ENCODE measurements at regions not wholly inside any gene's neighbourhood (a gene's known extent, or its start where the extent isn't known, plus 50 kb on each side); places are given as distances from the start of the nearest gene placed in this dataset.

DNA sequence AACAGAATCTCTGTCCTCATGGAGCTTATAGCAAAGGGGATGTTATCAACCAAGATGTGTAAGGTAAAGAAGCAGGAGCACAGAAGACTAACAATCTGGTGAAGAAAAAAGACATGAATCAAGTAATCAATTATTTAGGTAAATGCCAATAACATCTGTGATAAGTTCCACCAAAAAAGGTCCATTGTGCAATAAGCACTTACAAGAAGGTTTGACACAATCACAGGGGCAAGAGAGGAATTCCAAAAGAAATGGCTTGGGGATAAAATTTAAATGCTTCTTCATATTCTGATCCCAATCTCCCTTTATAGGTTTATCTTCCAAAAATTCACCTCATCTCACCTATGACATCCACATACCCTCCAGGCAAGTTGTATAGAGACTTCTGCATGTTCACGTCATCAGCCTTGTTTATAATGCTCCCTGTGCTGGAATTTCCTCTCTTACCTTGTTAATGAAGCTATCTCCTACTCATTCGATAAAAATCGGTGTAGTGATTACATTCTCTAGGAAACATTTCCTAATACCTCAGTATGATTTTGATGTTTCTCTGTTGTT is 53.6 kb upstream of the DPT start:
- WGBS, 2 experiments (ENCODE audit: insufficient coverage in 1 of 2, insufficient read length in 1 of 2): 95 to 100% methylated on average over 1 to 3 of the region's 3 CpGs

DNA sequence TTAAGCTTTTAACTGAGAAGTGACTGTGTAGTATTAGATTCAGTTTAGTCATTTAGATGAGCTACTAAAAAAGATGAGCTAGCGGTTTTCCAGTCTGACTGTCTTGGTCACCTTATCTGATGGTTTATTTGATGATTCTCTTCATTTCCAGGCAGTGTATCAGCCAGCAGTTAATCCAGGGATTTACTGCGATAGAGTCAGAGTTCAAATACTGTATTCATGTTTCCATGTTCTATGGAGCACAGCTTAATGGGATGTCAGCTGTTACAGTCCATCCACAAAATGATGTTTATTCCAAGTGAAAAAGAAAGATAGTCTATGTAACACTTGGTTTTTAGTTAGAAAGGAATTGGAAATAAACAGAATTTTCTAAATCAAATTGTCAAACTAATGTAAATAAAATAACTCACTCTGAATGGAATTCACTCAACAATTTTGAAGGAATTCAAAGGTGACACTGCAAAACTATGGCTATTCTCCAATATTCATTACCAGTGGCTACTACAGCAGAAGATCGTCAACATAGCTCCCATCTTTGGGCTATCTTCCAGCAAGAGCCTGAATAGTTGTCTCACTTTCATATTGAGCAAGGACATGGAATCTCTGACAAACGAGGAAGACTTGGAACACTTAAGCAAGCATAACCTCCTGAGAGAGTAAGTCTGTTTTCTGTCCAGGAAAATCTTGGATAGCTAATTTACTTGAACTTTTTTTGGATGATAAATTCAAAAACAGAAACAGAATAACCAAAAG is 54.6 kb upstream of the DPT start:
- Mint-ChIP-seq H3K9me3 (peaks cover 2% of the 10 kb centered on the region), H3K36me3 (ENCODE audit: low read depth) (no peaks in the 10 kb centered on the region), H3K4me3 (no peak overlapping the region), H3K4me1 (peaks cover 2% of the 10 kb centered on the region), H3K27ac (no peak overlapping the region), H3K27me3 (ENCODE audit: insufficient read depth) (peaks cover 5% of the 10 kb centered on the region)
- no peak overlapping the region for H3K9ac ChIP-seq (ENCODE audit: extremely low read depth, low read length, poor library complexity, severe bottlenecking)
- no peaks in the 10 kb centered on the region for H3K27me3 ChIP-seq (ENCODE audit: control insufficient read depth, insufficient read depth, low read length, poor library complexity, severe bottlenecking)
- TF ChIP-seq, protein P1, sequence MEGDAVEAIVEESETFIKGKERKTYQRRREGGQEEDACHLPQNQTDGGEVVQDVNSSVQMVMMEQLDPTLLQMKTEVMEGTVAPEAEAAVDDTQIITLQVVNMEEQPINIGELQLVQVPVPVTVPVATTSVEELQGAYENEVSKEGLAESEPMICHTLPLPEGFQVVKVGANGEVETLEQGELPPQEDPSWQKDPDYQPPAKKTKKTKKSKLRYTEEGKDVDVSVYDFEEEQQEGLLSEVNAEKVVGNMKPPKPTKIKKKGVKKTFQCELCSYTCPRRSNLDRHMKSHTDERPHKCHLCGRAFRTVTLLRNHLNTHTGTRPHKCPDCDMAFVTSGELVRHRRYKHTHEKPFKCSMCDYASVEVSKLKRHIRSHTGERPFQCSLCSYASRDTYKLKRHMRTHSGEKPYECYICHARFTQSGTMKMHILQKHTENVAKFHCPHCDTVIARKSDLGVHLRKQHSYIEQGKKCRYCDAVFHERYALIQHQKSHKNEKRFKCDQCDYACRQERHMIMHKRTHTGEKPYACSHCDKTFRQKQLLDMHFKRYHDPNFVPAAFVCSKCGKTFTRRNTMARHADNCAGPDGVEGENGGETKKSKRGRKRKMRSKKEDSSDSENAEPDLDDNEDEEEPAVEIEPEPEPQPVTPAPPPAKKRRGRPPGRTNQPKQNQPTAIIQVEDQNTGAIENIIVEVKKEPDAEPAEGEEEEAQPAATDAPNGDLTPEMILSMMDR (conservative IDR thresholded peaks at IDR 0.05): no peak
- H3K27ac ChIP-seq (ENCODE audit: low read depth, low read length): no peak overlapping the region
- DNase-seq: no peak
- WGBS, 2 experiments (ENCODE audit: insufficient coverage in 1 of 2, insufficient read length in 1 of 2): 91% methylated on average over 4 of the region's 4 CpGs
- H3K4me3 ChIP-seq (ENCODE audit: low read length): no peak overlapping the region
- H3K9me3 ChIP-seq (ENCODE audit: control insufficient read depth, low read length): no peaks in the 10 kb centered on the region
- no peaks in the 10 kb centered on the region for H3K36me3 ChIP-seq (ENCODE audit: control insufficient read depth, insufficient read depth, low read length)
- H3K4me1 ChIP-seq (ENCODE audit: control insufficient read depth, insufficient read depth, low read length): no peaks in the 10 kb centered on the region

More for the DNA sequence above, 53.6 kb upstream of the DPT start:
- no peak overlapping the region for H3K27ac Mint-ChIP-seq
- Histone ChIP-seq H3K27ac (ENCODE audit: low read depth, low read length) (no peak overlapping the region), H3K4me1 (ENCODE audit: control insufficient read depth, insufficient read depth, low read length) (no peaks in the 10 kb centered on the region), H3K9ac (ENCODE audit: extremely low read depth, low read length, poor library complexity, severe bottlenecking) (no peak overlapping the region), H3K4me3 (ENCODE audit: low read length) (no peak overlapping the region), H3K36me3 (ENCODE audit: control insufficient read depth, insufficient read depth, low read length) (no peaks in the 10 kb centered on the region), H3K9me3 (ENCODE audit: control insufficient read depth, low read length) (no peaks in the 10 kb centered on the region), H3K27me3 (ENCODE audit: control insufficient read depth, insufficient read depth, low read length, poor library complexity, severe bottlenecking) (no peaks in the 10 kb centered on the region)
- peaks cover 5% of the 10 kb centered on the region for H3K27me3 Mint-ChIP-seq (ENCODE audit: insufficient read depth)
- DNase-seq: no peak
- H3K4me3 Mint-ChIP-seq: no peak overlapping the region
- peaks cover 2% of the 10 kb centered on the region for H3K9me3 Mint-ChIP-seq
- peaks cover 2% of the 10 kb centered on the region for H3K4me1 Mint-ChIP-seq
- H3K36me3 Mint-ChIP-seq (ENCODE audit: low read depth): no peaks in the 10 kb centered on the region
- TF ChIP-seq, protein P1 (conservative IDR thresholded peaks at IDR 0.05): no peak

DNA sequence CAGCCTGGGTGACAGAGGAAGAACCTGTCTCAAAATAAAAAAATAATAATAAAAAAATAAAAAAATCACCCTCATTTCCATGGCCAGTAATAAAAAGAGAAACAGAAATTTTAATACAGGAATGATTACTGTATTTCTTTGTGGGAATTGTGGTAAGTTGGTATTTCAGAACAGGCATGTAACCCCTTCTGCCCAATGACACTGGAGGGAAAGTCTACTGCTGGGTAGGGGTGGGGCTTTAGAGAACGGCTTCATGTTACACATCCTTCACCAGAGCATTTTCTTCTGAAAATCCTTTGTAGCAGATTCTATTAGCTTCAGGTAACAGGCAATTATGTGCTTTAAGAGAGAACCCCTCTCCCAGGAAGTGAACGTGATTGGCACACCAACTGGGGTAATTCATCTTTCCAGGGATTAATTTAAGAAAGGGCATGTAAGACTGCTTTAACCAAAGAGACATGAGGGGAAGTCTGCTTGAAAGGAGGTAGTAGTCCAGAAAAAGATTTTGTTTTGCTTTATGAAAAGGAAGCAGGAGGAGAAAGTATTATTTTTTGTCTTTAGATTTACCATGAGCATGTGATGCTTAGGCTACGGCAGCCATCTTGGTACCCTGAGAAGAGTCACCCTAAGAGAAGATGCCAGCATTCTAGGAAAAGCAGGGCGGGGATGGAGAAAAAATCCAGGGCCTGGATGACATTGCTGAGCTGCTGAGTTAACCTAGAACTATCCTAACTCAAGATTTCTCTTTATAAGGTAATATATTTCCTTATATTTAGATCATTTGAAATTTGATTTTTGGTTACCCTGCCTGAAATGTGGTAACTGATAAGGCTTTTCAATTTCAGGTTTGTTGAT is 57.7 kb upstream of the DPT start:
- H3K36me3 Mint-ChIP-seq (ENCODE audit: low read depth): no peaks in the 10 kb centered on the region
- Histone ChIP-seq H3K4me3 (ENCODE audit: low read length) (no peak overlapping the region), H3K4me1 (ENCODE audit: control insufficient read depth, insufficient read depth, low read length) (no peaks in the 10 kb centered on the region), H3K36me3 (ENCODE audit: control insufficient read depth, insufficient read depth, low read length) (no peaks in the 10 kb centered on the region), H3K27ac (ENCODE audit: low read depth, low read length) (no peak overlapping the region), H3K27me3 (ENCODE audit: control insufficient read depth, insufficient read depth, low read length, poor library complexity, severe bottlenecking) (no peaks in the 10 kb centered on the region), H3K9me3 (ENCODE audit: control insufficient read depth, low read length) (no peaks in the 10 kb centered on the region), H3K9ac (ENCODE audit: extremely low read depth, low read length, poor library complexity, severe bottlenecking) (no peak overlapping the region)
- TF ChIP-seq, protein P1 (conservative IDR thresholded peaks at IDR 0.05): no peak
- H3K27me3 Mint-ChIP-seq (ENCODE audit: insufficient read depth): peaks cover 4% of the 10 kb centered on the region
- H3K4me3 Mint-ChIP-seq: no peak overlapping the region
- WGBS, 2 experiments (ENCODE audit: insufficient coverage in 1 of 2, insufficient read length in 1 of 2): 71 to 100% methylated on average over 1 to 4 of the region's 4 CpGs
- DNase-seq: no peak
- peaks cover 2% of the 10 kb centered on the region for H3K9me3 Mint-ChIP-seq
- no peak overlapping the region for H3K27ac Mint-ChIP-seq
- peaks cover 2% of the 10 kb centered on the region for H3K4me1 Mint-ChIP-seq

All from endodermal cell (in vitro differentiated cells).